Activated B cell treated with CpG ODN at 0.5 μM for 24 hours (primary cell): ENCODE measurements at regions not wholly inside any gene's neighbourhood (a gene's known extent, or its start where the extent isn't known, plus 50 kb on each side); places are given as distances from the start of the nearest gene placed in this dataset.

Experiments used
- ATAC-seq: fragments of 200-7000 bp; cut with Tn5 transposase; one replicate; pipeline ENCODE4 v1.10.0; 2021; ENCODE audit warnings: low read depth, mild to moderate bottlenecking, moderate library complexity
- CTCF ChIA-PET: fragments of 350-600 bp; sonication (Branson Sonifier 250); formaldehyde crosslinking; loops from one replicate; lab custom pipeline; 2021; ENCODE audit warnings: antibody characterized with exemption; lab: Charles Lee
- POLR2A ChIA-PET: fragments of 350-600 bp; sonication (Branson Sonifier 250); formaldehyde crosslinking; loops from one replicate; lab custom pipeline; 2021; ENCODE audit warnings: antibody characterized with exemption; lab: Charles Lee
- DNase-seq: peaks from one replicate; pipeline ENCODE4 v3.0.0; 2022
- H3K27ac Mint-ChIP-seq: one replicate; pipeline ENCODE4 v1.8.0; 2020; ENCODE audit warnings: mixed read lengths
- H3K27me3 Mint-ChIP-seq: one replicate; pipeline ENCODE4 v1.8.0; 2021; ENCODE audit warnings: mixed read lengths
- H3K36me3 Mint-ChIP-seq: one replicate; pipeline ENCODE4 v1.8.0; 2021; ENCODE audit warnings: low read depth, mixed read lengths
- H3K4me1 Mint-ChIP-seq: one replicate; pipeline ENCODE4 v1.8.0; 2021; ENCODE audit warnings: mixed read lengths
- H3K4me3 Mint-ChIP-seq: one replicate; pipeline ENCODE4 v1.8.0; 2020; ENCODE audit warnings: mild to moderate bottlenecking, mixed read lengths
- H3K9me3 Mint-ChIP-seq: one replicate; pipeline ENCODE4 v1.8.0; 2020; ENCODE audit warnings: mixed read lengths
- CTCF ChIP-seq: fragments of 200-600 bp; IDR thresholded peaks from one replicate; pipeline ENCODE4 v1.8.0; 2022; ENCODE audit warnings: antibody characterized with exemption, mild to moderate bottlenecking
- intact Hi-C: fragments of 100-400 bp; cut with micrococcal nuclease; formaldehyde crosslinking; loops from one replicate; pipeline ENCODE4 v1.15.1; 2024

GRCh38 chrY:7464742-7465141 is 553.2 kb upstream of the AMELY start:
- H3K9me3 Mint-ChIP-seq: peaks cover 2% of the 10 kb centered on the region
- CTCF ChIA-PET: no interaction called here
- no peaks in the 10 kb centered on the region for H3K36me3 Mint-ChIP-seq
- TF ChIP-seq CTCF: no peak
- peaks cover 14% of the 10 kb centered on the region for H3K27me3 Mint-ChIP-seq
- H3K4me3 Mint-ChIP-seq: no peak overlapping the region
- no peaks in the 10 kb centered on the region for H3K4me1 Mint-ChIP-seq
- no peak for ATAC-seq
- no peak overlapping the region for H3K27ac Mint-ChIP-seq
- POLR2A ChIA-PET: no interaction called here
- DNase-seq: no peak
- intact Hi-C loops: no loop called here

- ChIA-PET CTCF (no interaction called here), POLR2A (no interaction called here)
- Mint-ChIP-seq H3K27ac (no peak overlapping the region), H3K4me3 (no peak overlapping the region), H3K36me3 (no peaks in the 10 kb centered on the region), H3K27me3 (peaks cover 18% of the 10 kb centered on the region), H3K4me1 (no peaks in the 10 kb centered on the region), H3K9me3 (peaks cover 2% of the 10 kb centered on the region)
- ATAC-seq (no peak), DNase-seq (no peak)
- no peak for TF ChIP-seq CTCF
- intact Hi-C loops: no loop called here
Observed at GRCh38 chrY:7463711-7464110, 552.2 kb upstream of the AMELY start.

- CTCF ChIA-PET: no interaction called here
- no peak for TF ChIP-seq CTCF
- ATAC-seq (no peak), DNase-seq (no peak)
- Mint-ChIP-seq H3K9me3 (peaks cover 2% of the 10 kb centered on the region), H3K27me3 (peaks cover 20% of the 10 kb centered on the region), H3K36me3 (no peaks in the 10 kb centered on the region), H3K4me1 (no peaks in the 10 kb centered on the region), H3K4me3 (no peak overlapping the region), H3K27ac (no peak overlapping the region)
- intact Hi-C loops: no loop called here
- POLR2A ChIA-PET: no interaction called here
Observed at GRCh38 chrY:7463196-7463595, 551.6 kb upstream of the AMELY start.

- Mint-ChIP-seq H3K27me3 (peaks cover 20% of the 10 kb centered on the region), H3K36me3 (no peaks in the 10 kb centered on the region), H3K4me3 (no peak overlapping the region), H3K27ac (no peak overlapping the region), H3K9me3 (peaks cover 2% of the 10 kb centered on the region), H3K4me1 (no peaks in the 10 kb centered on the region)
- DNase-seq (no peak), ATAC-seq (no peak)
- TF ChIP-seq CTCF: no peak
- ChIA-PET CTCF (no interaction called here), POLR2A (no interaction called here)
- intact Hi-C loops: no loop called here
Observed at GRCh38 chrY:7462657-7463056, 551.1 kb upstream of the AMELY start.

- Mint-ChIP-seq H3K4me3 (no peak overlapping the region), H3K4me1 (no peaks in the 10 kb centered on the region), H3K9me3 (peaks cover 2% of the 10 kb centered on the region), H3K36me3 (no peaks in the 10 kb centered on the region), H3K27ac (no peak overlapping the region), H3K27me3 (peaks cover 24% of the 10 kb centered on the region)
- ChIA-PET POLR2A (no interaction called here), CTCF (no interaction called here)
- DNase-seq (no peak), ATAC-seq (no peak)
- no peak for TF ChIP-seq CTCF
- intact Hi-C loops: no loop called here
Observed at GRCh38 chrY:7461873-7462525, 550.4 kb upstream of the AMELY start.
